GM12875 (cell line): ENCODE measurements at regions not wholly inside any gene's neighbourhood (a gene's known extent, or its start where the extent isn't known, plus 50 kb on each side); places are given as distances from the start of the nearest gene placed in this dataset.
"Not testable (repeated sequence)": the region's sequence is repeated elsewhere in the genome, so short reads cannot be mapped to it uniquely, and the experiment has no call there.

ENCODE experiments used
- H3K4me3 ChIP-seq: one replicate; pipeline ENCODE4 v1.5.1; 2011; ENCODE audit warnings: low read depth, low read length, control low read depth
- TF ChIP-seq, protein P1 (sequence below): IDR thresholded peaks from 2 replicates; pipeline ENCODE4 v1.5.1; 2011; ENCODE audit warnings: low read depth, mild to moderate bottlenecking, control low read depth, inconsistent platforms, low read length, moderate library complexity, borderline replicate concordance; ENCODE audit not compliant: insufficient read depth

- TF ChIP-seq, protein P1, sequence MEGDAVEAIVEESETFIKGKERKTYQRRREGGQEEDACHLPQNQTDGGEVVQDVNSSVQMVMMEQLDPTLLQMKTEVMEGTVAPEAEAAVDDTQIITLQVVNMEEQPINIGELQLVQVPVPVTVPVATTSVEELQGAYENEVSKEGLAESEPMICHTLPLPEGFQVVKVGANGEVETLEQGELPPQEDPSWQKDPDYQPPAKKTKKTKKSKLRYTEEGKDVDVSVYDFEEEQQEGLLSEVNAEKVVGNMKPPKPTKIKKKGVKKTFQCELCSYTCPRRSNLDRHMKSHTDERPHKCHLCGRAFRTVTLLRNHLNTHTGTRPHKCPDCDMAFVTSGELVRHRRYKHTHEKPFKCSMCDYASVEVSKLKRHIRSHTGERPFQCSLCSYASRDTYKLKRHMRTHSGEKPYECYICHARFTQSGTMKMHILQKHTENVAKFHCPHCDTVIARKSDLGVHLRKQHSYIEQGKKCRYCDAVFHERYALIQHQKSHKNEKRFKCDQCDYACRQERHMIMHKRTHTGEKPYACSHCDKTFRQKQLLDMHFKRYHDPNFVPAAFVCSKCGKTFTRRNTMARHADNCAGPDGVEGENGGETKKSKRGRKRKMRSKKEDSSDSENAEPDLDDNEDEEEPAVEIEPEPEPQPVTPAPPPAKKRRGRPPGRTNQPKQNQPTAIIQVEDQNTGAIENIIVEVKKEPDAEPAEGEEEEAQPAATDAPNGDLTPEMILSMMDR: no peak
- no peak overlapping the region for H3K4me3 ChIP-seq
Measured at GRCh38 chr12:131575371-131575770, 135.5 kb upstream of the SFSWAP start.

GRCh38 chr12:131576734-131577133 is 134.2 kb upstream of the SFSWAP start:
- not testable (repeated sequence) for H3K4me3 ChIP-seq

- TF ChIP-seq, protein P1: no peak
- no peak overlapping the region for H3K4me3 ChIP-seq
Measured at GRCh38 chr12:131577766-131578165, 133.1 kb upstream of the SFSWAP start.

DNA sequence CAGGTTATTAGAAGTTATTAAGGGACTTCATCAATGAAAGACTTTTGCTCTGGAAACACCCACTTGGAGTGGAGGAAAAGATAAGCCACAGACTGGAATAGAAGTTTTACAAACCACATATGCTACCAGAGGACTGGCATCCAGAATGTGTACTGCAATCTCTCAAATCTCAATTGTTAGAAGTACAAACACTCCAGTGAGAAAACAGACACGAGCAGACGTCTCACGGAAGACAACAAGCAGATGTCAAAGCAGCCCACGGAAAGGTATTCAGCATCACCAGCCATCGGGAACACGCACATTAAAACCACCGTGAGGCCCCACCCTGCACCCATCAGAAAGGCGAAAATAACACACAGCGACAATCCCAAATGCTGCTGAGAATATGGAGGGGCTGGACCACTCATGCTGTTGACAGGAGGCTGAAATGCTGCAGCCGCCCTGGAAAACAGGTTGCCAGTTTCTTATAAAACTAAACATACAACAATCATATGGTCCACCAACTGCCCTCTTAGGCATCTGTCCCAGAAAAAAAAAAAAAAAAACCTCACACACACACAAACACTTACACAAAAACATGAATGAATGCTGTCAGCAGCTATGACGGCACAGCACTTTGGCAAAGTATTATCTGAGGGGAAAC is 131.9 kb upstream of the SFSWAP start:
- TF ChIP-seq, protein P1: no peak
- H3K4me3 ChIP-seq: no peak overlapping the region

DNA sequence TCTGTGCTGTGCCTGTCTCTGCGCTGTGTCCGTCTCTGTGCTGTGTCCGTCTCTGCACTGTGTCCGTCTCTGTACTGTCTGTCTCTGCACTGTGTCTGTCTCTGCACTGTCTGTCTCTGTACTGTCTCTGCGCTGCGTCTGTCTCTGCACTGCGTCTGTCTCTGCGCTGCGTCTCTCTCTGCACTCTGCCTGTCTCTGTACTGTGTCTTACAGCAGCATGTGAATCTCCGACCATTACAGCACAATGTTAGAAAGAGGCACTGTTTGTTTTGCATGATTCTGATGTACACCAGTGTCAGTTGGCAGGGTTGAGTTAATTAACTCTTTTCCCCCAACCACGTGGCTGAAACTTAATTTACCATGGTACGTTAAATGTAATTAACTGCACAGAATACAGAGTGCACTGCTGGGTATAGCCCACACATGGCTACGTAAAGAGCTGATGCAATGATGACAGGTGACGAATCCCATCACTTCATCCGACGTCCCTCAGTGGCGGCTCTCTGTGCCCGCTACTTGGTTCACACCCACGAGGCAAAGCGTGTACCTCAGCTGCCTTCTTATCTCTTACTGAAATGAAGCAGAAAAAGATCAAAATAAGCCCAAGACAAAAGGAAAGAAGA is 127.7 kb upstream of the SFSWAP start:
- no peak overlapping the region for H3K4me3 ChIP-seq
- TF ChIP-seq, protein P1: no peak

- TF ChIP-seq, protein P1: no peak
- no peak overlapping the region for H3K4me3 ChIP-seq
Measured at GRCh38 chr12:131586269-131586668, 124.6 kb upstream of the SFSWAP start.

GRCh38 chr12:131586761-131587160 is 124.1 kb upstream of the SFSWAP start:
- H3K4me3 ChIP-seq: no peak overlapping the region
- TF ChIP-seq, protein P1: no peak

DNA sequence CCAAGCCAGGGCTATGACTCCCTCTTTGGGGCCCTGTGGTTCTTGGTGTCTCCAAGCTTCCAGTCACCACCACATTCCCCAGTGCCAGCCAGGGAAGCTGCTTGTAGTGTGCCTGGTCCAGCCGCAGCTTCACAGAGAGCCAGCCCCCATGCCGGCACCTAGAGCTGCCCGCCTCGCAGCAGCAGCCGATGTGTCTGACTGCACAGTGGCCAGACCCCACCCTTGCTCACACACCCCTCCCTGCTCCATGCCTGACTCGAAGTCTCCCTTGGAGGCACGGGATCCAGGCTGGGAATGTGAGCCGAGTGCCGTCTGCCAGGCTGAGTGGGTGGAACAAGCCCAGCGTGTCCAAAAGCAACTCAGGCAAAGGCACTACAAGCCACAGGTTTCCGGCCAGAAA is 123.3 kb upstream of the SFSWAP start:
- TF ChIP-seq, protein P1: no peak
- H3K4me3 ChIP-seq: no peak overlapping the region
